IPS-NIHi7 (cell line): ENCODE measurements at regions not wholly inside any gene's neighbourhood (a gene's known extent, or its start where the extent isn't known, plus 50 kb on each side); places are given as distances from the start of the nearest gene placed in this dataset.
"Not testable (repeated sequence)": the region's sequence is repeated elsewhere in the genome, so short reads cannot be mapped to it uniquely, and the experiment has no call there.

ENCODE experiments used
- DNase-seq: peaks from one replicate; pipeline ENCODE4 v3.0.0; 2012; ENCODE audit warnings: mixed read lengths; ENCODE audit errors: extremely low spot score

DNA sequence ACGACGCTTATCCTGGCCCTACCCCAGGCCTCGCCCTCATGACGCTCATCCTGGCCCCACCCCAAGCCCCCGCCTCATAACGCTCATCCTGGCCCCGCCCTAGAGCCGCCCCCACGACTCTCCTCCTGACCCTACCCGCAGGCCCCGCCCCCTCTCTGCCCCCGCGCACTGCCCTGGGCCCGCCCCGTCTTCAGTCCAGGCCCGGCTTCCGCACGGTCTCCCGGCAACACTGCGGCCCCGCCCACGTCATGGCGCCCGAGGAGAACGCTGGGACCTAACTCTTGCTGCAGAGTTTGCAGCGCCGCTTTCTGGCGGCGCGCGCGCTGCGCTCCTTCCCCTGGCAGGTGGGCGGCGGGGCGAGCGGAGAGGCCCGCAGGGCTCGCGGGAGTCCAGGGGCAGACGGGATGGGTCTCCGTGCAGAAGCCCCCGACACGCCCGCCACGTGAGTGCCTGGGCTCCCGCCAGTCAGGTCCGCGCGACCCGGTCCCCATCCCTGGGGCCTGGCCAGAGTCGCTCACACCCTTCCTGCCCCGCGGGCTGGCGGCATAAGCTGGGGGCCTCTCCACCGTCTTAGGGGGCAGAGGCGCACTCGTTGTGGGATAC lies 52.5 kb upstream of the ROPN1B start:
- DNase-seq: peak; percentile 83

DNA sequence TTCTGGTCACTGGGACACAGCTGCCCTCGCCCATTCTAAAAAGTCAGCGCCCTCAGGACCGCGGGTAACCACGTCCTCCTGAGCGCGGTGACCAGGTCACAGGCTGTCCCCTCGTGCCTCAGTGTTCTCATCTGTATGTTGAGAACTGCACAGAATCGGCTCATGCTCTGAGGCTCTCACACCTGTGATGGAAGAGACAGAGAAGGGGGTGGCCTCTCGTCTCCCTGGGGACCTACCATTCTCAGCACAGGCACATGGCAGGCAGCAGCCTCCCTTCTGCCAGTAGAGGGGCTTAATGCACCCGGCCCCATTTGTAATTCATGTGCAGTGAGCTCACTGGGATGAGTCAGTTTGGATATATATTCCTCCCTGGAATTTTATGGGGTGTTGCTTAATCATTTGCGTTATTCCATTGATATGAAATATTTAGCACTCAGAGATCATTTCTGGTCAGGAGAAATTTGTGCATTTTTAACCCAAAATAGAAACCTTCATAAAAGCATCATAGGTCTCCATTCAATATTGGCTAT lies 51.9 kb upstream of the ROPN1B start:
- DNase-seq: not testable (repeated sequence)

GRCh38 chr3:125918024-125918423 lies 51.0 kb upstream of the ROPN1B start:
- not testable (repeated sequence) for DNase-seq

- not testable (repeated sequence) for DNase-seq
Measured at GRCh38 chr3:125918451-125918850, 50.5 kb upstream of the ROPN1B start.

- DNase-seq: not testable (repeated sequence)
Measured at GRCh38 chr3:125918866-125919265, 50.1 kb upstream of the ROPN1B start.
